ENCODE measurements at regions not wholly inside any gene's neighbourhood (a gene's known extent, or its start where the extent isn't known, plus 50 kb on each side); places are given as distances from the start of the nearest gene placed in this dataset.

DNA sequence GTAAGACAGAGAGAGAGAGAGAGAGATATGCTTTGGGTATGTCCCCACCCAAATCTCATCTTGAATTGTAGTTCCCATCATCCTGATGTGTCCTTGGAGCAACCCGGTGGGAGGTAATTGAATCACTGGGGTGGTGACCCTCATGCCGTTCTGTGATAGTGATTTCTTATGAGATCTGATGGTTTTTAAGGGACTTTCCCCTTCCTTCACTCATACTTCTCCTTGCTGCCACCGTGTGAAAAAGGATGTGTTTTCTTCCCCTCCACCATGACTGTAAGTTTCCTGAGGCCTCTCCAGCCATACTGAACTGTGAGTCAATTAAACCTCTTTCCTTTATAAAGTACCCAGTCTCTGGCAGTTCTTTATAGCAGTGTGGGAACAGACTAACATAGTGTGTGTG lies 60.3 kb downstream of the EOMES start:
- H3K4me3 ChIP-seq (ENCODE audit: low read length): no peak overlapping the region
- H3F3A ChIP-seq (ENCODE audit: control insufficient read depth, insufficient read depth): peaks cover 3% of the 10 kb centered on the region; the same call in 1 of the 2 replicates
- no peaks in the 10 kb centered on the region for H4K20me1 ChIP-seq (ENCODE audit: control insufficient read depth, insufficient read depth, low read depth, low read length)
- H3K27me3 ChIP-seq (ENCODE audit: control insufficient read depth, low read length): no peaks in the 10 kb centered on the region
- no peaks in the 10 kb centered on the region for H3K9me3 ChIP-seq (ENCODE audit: control insufficient read depth, insufficient read depth, low read length)
- no peaks in the 10 kb centered on the region for H3K79me2 ChIP-seq (ENCODE audit: control insufficient read depth, low read length)
- no peak overlapping the region for H3K4me2 ChIP-seq (ENCODE audit: low read length)
- H3K36me3 ChIP-seq (ENCODE audit: control insufficient read depth, low read length): no peaks in the 10 kb centered on the region
- no peaks in the 10 kb centered on the region for H3K9me2 ChIP-seq (replicated peaks; ENCODE audit: control insufficient read depth, low read length)
- TF ChIP-seq, protein P1, sequence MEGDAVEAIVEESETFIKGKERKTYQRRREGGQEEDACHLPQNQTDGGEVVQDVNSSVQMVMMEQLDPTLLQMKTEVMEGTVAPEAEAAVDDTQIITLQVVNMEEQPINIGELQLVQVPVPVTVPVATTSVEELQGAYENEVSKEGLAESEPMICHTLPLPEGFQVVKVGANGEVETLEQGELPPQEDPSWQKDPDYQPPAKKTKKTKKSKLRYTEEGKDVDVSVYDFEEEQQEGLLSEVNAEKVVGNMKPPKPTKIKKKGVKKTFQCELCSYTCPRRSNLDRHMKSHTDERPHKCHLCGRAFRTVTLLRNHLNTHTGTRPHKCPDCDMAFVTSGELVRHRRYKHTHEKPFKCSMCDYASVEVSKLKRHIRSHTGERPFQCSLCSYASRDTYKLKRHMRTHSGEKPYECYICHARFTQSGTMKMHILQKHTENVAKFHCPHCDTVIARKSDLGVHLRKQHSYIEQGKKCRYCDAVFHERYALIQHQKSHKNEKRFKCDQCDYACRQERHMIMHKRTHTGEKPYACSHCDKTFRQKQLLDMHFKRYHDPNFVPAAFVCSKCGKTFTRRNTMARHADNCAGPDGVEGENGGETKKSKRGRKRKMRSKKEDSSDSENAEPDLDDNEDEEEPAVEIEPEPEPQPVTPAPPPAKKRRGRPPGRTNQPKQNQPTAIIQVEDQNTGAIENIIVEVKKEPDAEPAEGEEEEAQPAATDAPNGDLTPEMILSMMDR (IDR thresholded peaks at IDR 0.05; ENCODE audit: low read depth, low read length, poor library complexity, severe bottlenecking): no peak
- no peak for TF ChIP-seq EZH2phosphoT487 (IDR thresholded peaks at IDR 0.05; ENCODE audit: borderline replicate concordance, low read length)
- H3K27ac ChIP-seq (ENCODE audit: low read depth, low read length): no peak overlapping the region
- peaks cover 8% of the 10 kb centered on the region for H3K4me1 ChIP-seq (ENCODE audit: control insufficient read depth, low read length)

DNA sequence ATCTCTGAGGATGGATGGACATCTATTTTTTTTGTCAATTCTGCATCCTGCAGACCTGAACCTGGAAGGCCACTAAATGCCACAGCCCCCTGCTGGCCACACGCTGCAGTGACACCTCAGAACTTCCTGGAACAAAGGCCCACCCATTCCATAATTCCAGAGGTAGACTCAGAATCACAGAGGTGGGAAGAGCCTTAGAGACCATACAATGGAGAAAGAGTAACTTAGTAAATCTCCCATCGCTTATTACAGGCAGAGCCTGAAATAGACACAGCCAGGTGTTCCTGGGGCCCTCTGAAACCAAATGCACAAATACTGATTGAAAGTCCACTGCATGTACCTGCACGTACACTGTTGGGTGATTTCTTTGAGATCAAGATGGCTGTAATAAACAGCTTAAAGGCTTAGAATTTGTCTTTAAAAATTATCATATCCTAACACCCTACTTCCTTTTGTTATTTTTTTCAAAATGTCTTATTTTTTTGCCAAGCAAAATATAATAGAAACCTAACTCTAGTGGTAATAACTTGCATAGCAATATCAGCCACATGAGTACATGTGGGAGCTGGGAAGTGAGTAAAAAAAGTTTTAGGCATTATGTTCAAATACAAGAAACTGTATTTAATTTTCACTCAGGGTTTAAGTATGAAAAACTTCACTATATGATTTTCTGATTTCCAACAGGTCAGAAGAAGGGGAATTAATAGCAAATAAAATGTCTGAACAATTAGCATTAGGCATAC lies 62.7 kb downstream of the EOMES start:
- Histone ChIP-seq H3K36me3 (ENCODE audit: control insufficient read depth, low read length) (no peaks in the 10 kb centered on the region), H3K27me3 (ENCODE audit: control insufficient read depth, low read length) (no peaks in the 10 kb centered on the region), H3K9me3 (ENCODE audit: control insufficient read depth, insufficient read depth, low read length) (no peaks in the 10 kb centered on the region), H4K20me1 (ENCODE audit: control insufficient read depth, insufficient read depth, low read depth, low read length) (no peaks in the 10 kb centered on the region), H3K27ac (ENCODE audit: low read depth, low read length) (no peak overlapping the region), H3K4me1 (ENCODE audit: control insufficient read depth, low read length) (no peaks in the 10 kb centered on the region), H3K4me2 (ENCODE audit: low read length) (no peak overlapping the region), H3K79me2 (ENCODE audit: control insufficient read depth, low read length) (no peaks in the 10 kb centered on the region), H3K9me2 (replicated peaks; ENCODE audit: control insufficient read depth, low read length) (no peaks in the 10 kb centered on the region), H3F3A (ENCODE audit: control insufficient read depth, insufficient read depth) (no peaks in the 10 kb centered on the region), H3K4me3 (ENCODE audit: low read length) (no peak overlapping the region)
- TF ChIP-seq EZH2phosphoT487 (IDR thresholded peaks at IDR 0.05; ENCODE audit: borderline replicate concordance, low read length): no peak
- TF ChIP-seq, protein P1 (IDR thresholded peaks at IDR 0.05; ENCODE audit: low read depth, low read length, poor library complexity, severe bottlenecking): peak; percentile 91

DNA sequence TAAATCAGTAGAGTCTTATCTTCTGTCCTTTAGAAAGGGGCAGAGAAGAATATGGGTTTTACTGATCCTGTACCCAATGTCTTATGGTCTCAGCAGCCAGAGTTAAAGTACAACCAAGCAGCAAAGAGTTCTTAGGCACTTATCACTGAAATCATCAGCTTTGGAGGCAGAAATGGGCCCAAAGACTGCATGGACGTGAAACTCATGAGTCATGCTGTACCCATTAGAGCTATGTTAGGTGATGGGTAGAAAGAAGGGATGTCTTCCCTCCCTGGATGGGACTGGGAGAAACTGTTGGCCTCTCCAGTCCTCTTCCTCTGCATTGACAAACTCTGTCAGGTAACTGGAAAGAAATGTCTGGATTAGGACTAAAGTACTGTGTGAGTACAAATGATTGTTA lies 63.4 kb downstream of the EOMES start:
- no peak for TF ChIP-seq EZH2phosphoT487 (IDR thresholded peaks at IDR 0.05; ENCODE audit: borderline replicate concordance, low read length)
- TF ChIP-seq, protein P1 (IDR thresholded peaks at IDR 0.05; ENCODE audit: low read depth, low read length, poor library complexity, severe bottlenecking): no peak
- H3K27me3 ChIP-seq (ENCODE audit: control insufficient read depth, low read length): no peaks in the 10 kb centered on the region
- no peaks in the 10 kb centered on the region for H3F3A ChIP-seq (ENCODE audit: control insufficient read depth, insufficient read depth)
- H4K20me1 ChIP-seq (ENCODE audit: control insufficient read depth, insufficient read depth, low read depth, low read length): no peaks in the 10 kb centered on the region
- no peaks in the 10 kb centered on the region for H3K79me2 ChIP-seq (ENCODE audit: control insufficient read depth, low read length)
- no peak overlapping the region for H3K4me3 ChIP-seq (ENCODE audit: low read length)
- no peaks in the 10 kb centered on the region for H3K4me1 ChIP-seq (ENCODE audit: control insufficient read depth, low read length)
- no peaks in the 10 kb centered on the region for H3K9me3 ChIP-seq (ENCODE audit: control insufficient read depth, insufficient read depth, low read length)
- no peaks in the 10 kb centered on the region for H3K9me2 ChIP-seq (replicated peaks; ENCODE audit: control insufficient read depth, low read length)
- no peak overlapping the region for H3K27ac ChIP-seq (ENCODE audit: low read depth, low read length)
- no peak overlapping the region for H3K4me2 ChIP-seq (ENCODE audit: low read length)
- H3K36me3 ChIP-seq (ENCODE audit: control insufficient read depth, low read length): no peaks in the 10 kb centered on the region
